PC-9 (cell line): ENCODE measurements at regions not wholly inside any gene's neighbourhood (a gene's known extent, or its start where the extent isn't known, plus 50 kb on each side); places are given as distances from the start of the nearest gene placed in this dataset.

ENCODE experiments used
- BruUV-seq: library from RNA; stranded (reverse); fragments of 400-500 nt; replicated peaks from 2 replicates; lab custom pipeline; 2021; lab: Mats Ljungman, UMichigan
- CTCF ChIA-PET: fragments of 300-600 bp; sonication (Branson Sonifier 250); formaldehyde crosslinking; loops from one replicate; lab custom pipeline; 2022; ENCODE audit warnings: antibody characterized with exemption; lab: Charles Lee
- POLR2A ChIA-PET: fragments of 300-600 bp; sonication (Branson Sonifier 250); formaldehyde crosslinking; loops from one replicate; lab custom pipeline; 2022; ENCODE audit warnings: antibody characterized with exemption; ENCODE audit not compliant: unreplicated experiment; lab: Charles Lee
- DNase-seq, 2 experiments: peaks; one replicate each; pipeline versions ENCODE4 v3.0.0 to v3.0.0-alpha.2; 2015 to 2022; ENCODE audit warnings: mixed read lengths in 1 of 2
- H2AFZ ChIP-seq: fragments of 200-600 bp; sonication (generic); 2 replicates; pipeline ENCODE4 v1.8.1; 2017; ENCODE audit warnings: antibody characterized with exemption
- H3F3A ChIP-seq: fragments of 200-600 bp; sonication (generic); 2 replicates; pipeline ENCODE4 v1.8.1; 2017; ENCODE audit warnings: antibody characterized with exemption, mild to moderate bottlenecking, low read depth; ENCODE audit not compliant: insufficient read depth
- H3K27ac ChIP-seq: fragments of 200-600 bp; sonication (generic); 2 replicates; pipeline ENCODE4 v1.6.1; 2016; ENCODE audit warnings: mixed run types
- H3K27me3 ChIP-seq: fragments of 200-600 bp; sonication (generic); 2 replicates; pipeline ENCODE4 v1.6.1; 2016; ENCODE audit warnings: low read depth, mixed run types; ENCODE audit not compliant: insufficient read depth
- H3K36me3 ChIP-seq: fragments of 200-600 bp; sonication (generic); 2 replicates; pipeline ENCODE4 v1.6.1; 2016; ENCODE audit warnings: low read depth, mixed run types
- H3K4me1 ChIP-seq: fragments of 200-600 bp; sonication (generic); replicated peaks from 2 replicates; pipeline ENCODE4 v1.6.1; 2016; ENCODE audit warnings: mixed run types; ENCODE audit not compliant: insufficient read depth
- H3K4me2 ChIP-seq: fragments of 200-600 bp; sonication (generic); 2 replicates; pipeline ENCODE4 v1.6.1; 2017; ENCODE audit warnings: mixed run types
- H3K4me3 ChIP-seq: fragments of 200-600 bp; sonication (generic); 2 replicates; pipeline ENCODE4 v1.6.1; 2016; ENCODE audit warnings: mixed run types
- H3K79me2 ChIP-seq: fragments of 200-600 bp; sonication (generic); 2 replicates; pipeline ENCODE4 v1.6.1; 2017; ENCODE audit warnings: low read depth, mixed run types
- H3K9me2 ChIP-seq: fragments of 200-600 bp; sonication (generic); 2 replicates; pipeline ENCODE4 v1.8.1; 2017; ENCODE audit warnings: mild to moderate bottlenecking; ENCODE audit not compliant: insufficient read depth
- H3K9me3 ChIP-seq: fragments of 200-600 bp; sonication (generic); 2 replicates; pipeline ENCODE4 v1.8.1; 2016; ENCODE audit warnings: low read depth; ENCODE audit not compliant: insufficient read depth
- H4K20me1 ChIP-seq: fragments of 200-600 bp; sonication (generic); 2 replicates; pipeline ENCODE4 v1.8.1; 2017; ENCODE audit not compliant: insufficient read depth
- EZH2 ChIP-seq: fragments of 200-600 bp; sonication (generic); IDR thresholded peaks from 2 replicates; pipeline ENCODE4 v1.8.0; 2017; ENCODE audit warnings: antibody characterized with exemption, low read depth
- intact Hi-C: fragments of 100-400 bp; cut with micrococcal nuclease; formaldehyde crosslinking; loops from one replicate; pipeline ENCODE4 v1.10.0; 2022; ENCODE audit not compliant: unreplicated experiment
- TF ChIP-seq, protein P1 (sequence below): fragments of 200-600 bp; sonication (generic); conservative IDR thresholded peaks from 2 replicates; pipeline ENCODE4 v1.6.1; 2017; ENCODE audit warnings: mixed run types, antibody characterized with exemption, mild to moderate bottlenecking, moderate library complexity

DNA sequence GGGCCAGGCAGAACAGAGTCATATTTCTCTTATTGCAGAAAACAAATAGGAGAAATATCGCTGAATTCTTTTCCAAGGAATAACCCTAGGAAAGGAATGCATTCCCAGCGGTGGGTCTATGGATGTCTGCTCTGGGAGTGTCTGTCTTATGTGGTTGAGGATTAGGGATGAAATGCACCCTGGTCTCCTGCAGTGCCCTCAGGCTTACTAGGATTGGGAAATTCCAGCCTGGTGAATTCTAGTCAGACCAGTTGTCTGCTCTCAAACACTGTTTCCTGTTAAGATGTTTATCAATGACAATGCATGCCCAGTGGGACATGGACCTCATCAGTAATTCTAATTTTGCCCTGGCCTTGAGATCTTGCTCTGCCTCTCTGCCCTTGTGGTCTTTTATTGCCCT lies 136.1 kb upstream of the ELAVL2 start:
- CTCF ChIA-PET, result no interaction called here
- H2AFZ ChIP-seq, result no peak overlapping the region
- H3K79me2 ChIP-seq, result no peaks in the 10 kb centered on the region
- no peaks in the 10 kb centered on the region; the same call in 1 of the 2 replicates for H3K9me3 ChIP-seq
- H3K9me2 ChIP-seq, result no peaks in the 10 kb centered on the region
- no peaks in the 10 kb centered on the region for H3K36me3 ChIP-seq
- no peaks in the 10 kb centered on the region for H3K27me3 ChIP-seq
- no peak overlapping the region for H3K27ac ChIP-seq
- no peaks in the 10 kb centered on the region for H4K20me1 ChIP-seq
- no peak overlapping the region for H3K4me2 ChIP-seq
- no peak for DNase-seq
- BruUV-seq, result no TSS peak
- no peaks in the 10 kb centered on the region for H3F3A ChIP-seq
- no peak overlapping the region for H3K4me3 ChIP-seq
- H3K4me1 ChIP-seq, result no peaks in the 10 kb centered on the region
- intact Hi-C loops, result no loop called here
- POLR2A ChIA-PET, result no interaction called here
- TF ChIP-seq EZH2, result no peak
- TF ChIP-seq, protein P1, sequence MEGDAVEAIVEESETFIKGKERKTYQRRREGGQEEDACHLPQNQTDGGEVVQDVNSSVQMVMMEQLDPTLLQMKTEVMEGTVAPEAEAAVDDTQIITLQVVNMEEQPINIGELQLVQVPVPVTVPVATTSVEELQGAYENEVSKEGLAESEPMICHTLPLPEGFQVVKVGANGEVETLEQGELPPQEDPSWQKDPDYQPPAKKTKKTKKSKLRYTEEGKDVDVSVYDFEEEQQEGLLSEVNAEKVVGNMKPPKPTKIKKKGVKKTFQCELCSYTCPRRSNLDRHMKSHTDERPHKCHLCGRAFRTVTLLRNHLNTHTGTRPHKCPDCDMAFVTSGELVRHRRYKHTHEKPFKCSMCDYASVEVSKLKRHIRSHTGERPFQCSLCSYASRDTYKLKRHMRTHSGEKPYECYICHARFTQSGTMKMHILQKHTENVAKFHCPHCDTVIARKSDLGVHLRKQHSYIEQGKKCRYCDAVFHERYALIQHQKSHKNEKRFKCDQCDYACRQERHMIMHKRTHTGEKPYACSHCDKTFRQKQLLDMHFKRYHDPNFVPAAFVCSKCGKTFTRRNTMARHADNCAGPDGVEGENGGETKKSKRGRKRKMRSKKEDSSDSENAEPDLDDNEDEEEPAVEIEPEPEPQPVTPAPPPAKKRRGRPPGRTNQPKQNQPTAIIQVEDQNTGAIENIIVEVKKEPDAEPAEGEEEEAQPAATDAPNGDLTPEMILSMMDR, result no peak

DNA sequence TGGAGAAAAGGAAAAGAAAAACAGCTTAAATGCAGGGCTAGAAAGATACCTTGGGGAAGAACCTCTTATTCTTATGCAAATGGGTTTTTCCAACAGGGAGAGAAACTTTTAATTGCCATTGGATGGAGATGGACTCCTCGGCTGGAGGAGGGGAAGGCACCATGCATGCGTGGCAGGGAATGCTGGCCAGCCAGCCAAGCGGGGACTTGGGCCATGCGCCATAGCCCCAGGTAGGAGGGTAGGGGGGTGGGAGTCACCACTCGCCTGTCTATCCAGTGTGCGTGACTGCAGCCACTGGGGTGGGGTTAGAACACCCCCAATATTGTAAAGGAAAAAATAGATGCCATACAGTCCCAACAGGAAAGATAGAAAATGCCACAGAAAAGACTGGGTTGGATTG lies 119.9 kb upstream of the ELAVL2 start:
- DNase-seq, result no peak
- Histone ChIP-seq H3K36me3 (no peaks in the 10 kb centered on the region), H2AFZ (no peak overlapping the region), H3F3A (no peaks in the 10 kb centered on the region), H3K9me2 (no peaks in the 10 kb centered on the region), H4K20me1 (no peaks in the 10 kb centered on the region), H3K27ac (no peak overlapping the region), H3K4me3 (no peak overlapping the region), H3K79me2 (no peaks in the 10 kb centered on the region), H3K4me1 (no peaks in the 10 kb centered on the region), H3K27me3 (no peaks in the 10 kb centered on the region), H3K4me2 (no peak overlapping the region), H3K9me3 (no peaks in the 10 kb centered on the region)
- ChIA-PET CTCF (no interaction called here), POLR2A (no interaction called here)
- no TSS peak for BruUV-seq
- intact Hi-C loops, result no loop called here
- TF ChIP-seq, protein P1, result no peak
- no peak for TF ChIP-seq EZH2

DNA sequence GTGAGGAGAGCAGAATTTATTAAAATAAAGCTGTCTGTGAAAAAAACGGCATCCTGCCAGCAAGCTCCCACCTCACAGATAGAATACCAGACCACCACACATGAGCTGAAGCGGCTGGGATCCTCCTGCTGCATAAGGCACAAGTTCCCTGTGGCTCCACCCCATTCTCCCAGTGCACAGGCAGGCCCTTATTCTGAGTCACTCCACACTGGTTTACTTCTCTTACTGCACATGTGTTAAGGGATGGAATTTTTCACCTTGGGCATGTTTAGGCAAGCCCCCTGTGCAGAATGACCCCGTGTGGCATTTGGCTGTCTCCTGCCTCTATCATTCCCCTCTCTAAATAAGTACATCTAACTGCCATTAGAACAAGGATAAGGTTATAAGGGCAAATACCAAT lies 115.0 kb upstream of the ELAVL2 start:
- Histone ChIP-seq H2AFZ (no peak overlapping the region), H3K4me2 (no peak overlapping the region), H3K27ac (no peak overlapping the region), H3K27me3 (no peaks in the 10 kb centered on the region), H3F3A (no peaks in the 10 kb centered on the region), H3K4me3 (no peak overlapping the region), H3K9me2 (no peaks in the 10 kb centered on the region), H3K79me2 (no peaks in the 10 kb centered on the region), H4K20me1 (no peaks in the 10 kb centered on the region), H3K9me3 (no peaks in the 10 kb centered on the region), H3K4me1 (no peaks in the 10 kb centered on the region), H3K36me3 (no peaks in the 10 kb centered on the region)
- TF ChIP-seq EZH2, result no peak
- TF ChIP-seq, protein P1, result no peak
- ChIA-PET POLR2A (no interaction called here), CTCF (no interaction called here)
- no peak for DNase-seq
- BruUV-seq, result no TSS peak
- intact Hi-C loops, result no loop called here
